ENCODE measurements at regions not wholly inside any gene's neighbourhood (a gene's known extent, or its start where the extent isn't known, plus 50 kb on each side); places are given as distances from the start of the nearest gene placed in this dataset.

- ATAC-seq: no peak
- no peaks in the 10 kb centered on the region for H3K9me3 Mint-ChIP-seq
- no peak for DNase-seq (ENCODE audit: low spot score)
- H3K4me1 Mint-ChIP-seq (ENCODE audit: low read depth in 2 of 2): no peaks in the 10 kb centered on the region
- H3K27ac Mint-ChIP-seq: no peak overlapping the region
- no peak overlapping the region for H3K4me3 Mint-ChIP-seq
- H3K36me3 Mint-ChIP-seq: peaks cover 4% of the 10 kb centered on the region
- H3K27me3 Mint-ChIP-seq: no peaks in the 10 kb centered on the region
These were observed 437.9 kb downstream of the TXNL1 start for GRCh38 chr18:56200381-56200911.

GRCh38 chr18:56199580-56200330 lies 438.6 kb downstream of the TXNL1 start:
- ATAC-seq (no peak), DNase-seq (ENCODE audit: low spot score) (no peak)
- no peaks in the 10 kb centered on the region for H3K27me3 Mint-ChIP-seq
- H3K4me1 Mint-ChIP-seq (ENCODE audit: low read depth in 2 of 2): no peaks in the 10 kb centered on the region
- no peaks in the 10 kb centered on the region for H3K36me3 Mint-ChIP-seq
- H3K27ac Mint-ChIP-seq: no peak overlapping the region
- H3K9me3 Mint-ChIP-seq: no peaks in the 10 kb centered on the region
- H3K4me3 Mint-ChIP-seq: no peak overlapping the region

GRCh38 chr18:56197241-56197859 lies 441.0 kb downstream of the TXNL1 start:
- no peak overlapping the region for H3K27ac Mint-ChIP-seq
- H3K27me3 Mint-ChIP-seq: no peaks in the 10 kb centered on the region
- ATAC-seq: no peak
- H3K4me3 Mint-ChIP-seq: no peak overlapping the region
- H3K4me1 Mint-ChIP-seq (ENCODE audit: low read depth in 2 of 2): no peaks in the 10 kb centered on the region
- no peaks in the 10 kb centered on the region for H3K36me3 Mint-ChIP-seq
- H3K9me3 Mint-ChIP-seq: no peaks in the 10 kb centered on the region
- no peak for DNase-seq (ENCODE audit: low spot score)

GRCh38 chr18:56196495-56197225 lies 441.7 kb downstream of the TXNL1 start:
- Mint-ChIP-seq H3K27ac (no peak overlapping the region), H3K4me1 (ENCODE audit: low read depth in 2 of 2) (no peaks in the 10 kb centered on the region), H3K27me3 (no peaks in the 10 kb centered on the region), H3K4me3 (no peak overlapping the region), H3K9me3 (no peaks in the 10 kb centered on the region), H3K36me3 (no peaks in the 10 kb centered on the region)
- DNase-seq (ENCODE audit: low spot score): no peak
- no peak for ATAC-seq

GRCh38 chr18:56191334-56191733 lies 447.1 kb downstream of the TXNL1 start:
- Mint-ChIP-seq H3K27me3 (no peaks in the 10 kb centered on the region), H3K4me1 (ENCODE audit: low read depth in 2 of 2) (no peaks in the 10 kb centered on the region), H3K9me3 (no peaks in the 10 kb centered on the region), H3K4me3 (no peak overlapping the region), H3K27ac (no peak overlapping the region), H3K36me3 (no peaks in the 10 kb centered on the region)
- DNase-seq (ENCODE audit: low spot score): no peak
- ATAC-seq: no peak

- Mint-ChIP-seq H3K4me1 (ENCODE audit: low read depth in 2 of 2) (no peaks in the 10 kb centered on the region), H3K27me3 (no peaks in the 10 kb centered on the region), H3K36me3 (no peaks in the 10 kb centered on the region), H3K4me3 (no peak overlapping the region), H3K27ac (no peak overlapping the region), H3K9me3 (no peaks in the 10 kb centered on the region)
- DNase-seq (ENCODE audit: low spot score): no peak
- ATAC-seq: no peak
These were observed 448.8 kb downstream of the TXNL1 start for GRCh38 chr18:56189615-56190014.

GRCh38 chr18:56188529-56189275 lies 449.7 kb downstream of the TXNL1 start:
- no peaks in the 10 kb centered on the region for H3K4me1 Mint-ChIP-seq (ENCODE audit: low read depth in 2 of 2)
- ATAC-seq: no peak
- H3K27me3 Mint-ChIP-seq: no peaks in the 10 kb centered on the region
- no peak for DNase-seq (ENCODE audit: low spot score)
- H3K36me3 Mint-ChIP-seq: no peaks in the 10 kb centered on the region
- peaks cover 5% of the 10 kb centered on the region for H3K9me3 Mint-ChIP-seq
- no peak overlapping the region for H3K27ac Mint-ChIP-seq
- H3K4me3 Mint-ChIP-seq: no peak overlapping the region

DNA sequence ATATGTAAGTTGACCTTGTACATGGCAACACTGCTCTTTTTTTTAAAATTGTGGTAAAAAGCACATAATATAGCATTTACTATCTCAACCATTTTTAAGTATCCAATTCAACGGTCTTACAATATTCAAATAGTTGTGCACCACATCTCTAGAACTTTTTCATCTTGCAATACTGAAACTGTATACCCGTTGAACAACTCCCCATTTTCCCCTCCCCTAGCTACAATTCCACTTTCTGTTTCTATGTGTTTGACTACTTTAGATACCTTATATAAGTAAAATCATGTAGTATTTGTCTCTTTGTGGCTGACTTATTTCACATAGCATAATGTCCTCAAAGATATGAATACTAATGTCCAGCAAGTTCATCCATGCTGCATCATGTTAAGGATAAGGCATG lies 452.1 kb downstream of the TXNL1 start:
- peaks cover 8% of the 10 kb centered on the region for H3K9me3 Mint-ChIP-seq
- H3K4me1 Mint-ChIP-seq (ENCODE audit: low read depth in 2 of 2): no peaks in the 10 kb centered on the region
- DNase-seq (ENCODE audit: low spot score) (no peak), ATAC-seq (no peak)
- no peak overlapping the region for H3K4me3 Mint-ChIP-seq
- no peaks in the 10 kb centered on the region for H3K27me3 Mint-ChIP-seq
- H3K27ac Mint-ChIP-seq: no peak overlapping the region
- no peaks in the 10 kb centered on the region for H3K36me3 Mint-ChIP-seq

- no peak overlapping the region for H3K27ac Mint-ChIP-seq
- H3K27me3 Mint-ChIP-seq: no peaks in the 10 kb centered on the region
- H3K9me3 Mint-ChIP-seq: peaks cover 8% of the 10 kb centered on the region
- H3K4me1 Mint-ChIP-seq (ENCODE audit: low read depth in 2 of 2): no peaks in the 10 kb centered on the region
- H3K36me3 Mint-ChIP-seq: no peaks in the 10 kb centered on the region
- DNase-seq (ENCODE audit: low spot score) (no peak), ATAC-seq (no peak)
- no peak overlapping the region for H3K4me3 Mint-ChIP-seq
These were observed 453.3 kb downstream of the TXNL1 start for GRCh38 chr18:56185126-56185525.

GRCh38 chr18:56176751-56177150 lies 461.6 kb downstream of the TXNL1 start:
- no peak for ATAC-seq
- Mint-ChIP-seq H3K9me3 (peaks cover 4% of the 10 kb centered on the region), H3K27ac (no peak overlapping the region), H3K27me3 (no peaks in the 10 kb centered on the region), H3K36me3 (no peaks in the 10 kb centered on the region), H3K4me3 (no peak overlapping the region), H3K4me1 (ENCODE audit: low read depth in 2 of 2) (no peaks in the 10 kb centered on the region)
- no peak for DNase-seq (ENCODE audit: low spot score)

DNA sequence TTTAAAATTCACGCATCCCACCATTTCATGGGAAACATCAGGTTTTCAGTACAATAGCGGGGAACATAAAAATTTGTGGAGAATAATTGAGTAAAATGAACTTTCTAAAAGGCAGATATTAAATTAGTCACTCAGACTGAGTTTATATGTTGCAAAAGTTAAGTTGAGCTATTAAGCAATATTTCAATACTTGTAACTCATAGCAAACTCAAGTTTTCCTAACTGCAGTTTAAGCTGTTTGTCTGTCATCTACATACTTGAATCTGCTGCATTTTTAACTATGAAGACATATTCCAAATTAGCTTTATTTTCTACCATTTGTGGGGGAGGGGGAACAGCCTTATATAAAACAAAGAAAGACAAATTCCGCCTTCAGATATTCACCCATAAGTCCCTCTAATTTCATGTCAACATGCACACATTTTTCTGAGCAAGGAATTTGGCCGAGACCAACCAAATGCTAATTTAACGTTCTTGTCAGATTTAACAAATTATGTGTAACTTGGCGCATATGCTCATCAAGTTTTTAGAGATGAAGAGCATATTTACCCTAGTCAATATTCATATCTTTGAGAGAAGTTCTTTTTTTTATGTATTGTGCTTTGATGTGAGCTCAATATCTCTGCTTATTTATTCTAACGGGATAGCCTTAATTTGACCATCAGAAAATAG lies 462.9 kb downstream of the TXNL1 start:
- no peak for ATAC-seq

DNA sequence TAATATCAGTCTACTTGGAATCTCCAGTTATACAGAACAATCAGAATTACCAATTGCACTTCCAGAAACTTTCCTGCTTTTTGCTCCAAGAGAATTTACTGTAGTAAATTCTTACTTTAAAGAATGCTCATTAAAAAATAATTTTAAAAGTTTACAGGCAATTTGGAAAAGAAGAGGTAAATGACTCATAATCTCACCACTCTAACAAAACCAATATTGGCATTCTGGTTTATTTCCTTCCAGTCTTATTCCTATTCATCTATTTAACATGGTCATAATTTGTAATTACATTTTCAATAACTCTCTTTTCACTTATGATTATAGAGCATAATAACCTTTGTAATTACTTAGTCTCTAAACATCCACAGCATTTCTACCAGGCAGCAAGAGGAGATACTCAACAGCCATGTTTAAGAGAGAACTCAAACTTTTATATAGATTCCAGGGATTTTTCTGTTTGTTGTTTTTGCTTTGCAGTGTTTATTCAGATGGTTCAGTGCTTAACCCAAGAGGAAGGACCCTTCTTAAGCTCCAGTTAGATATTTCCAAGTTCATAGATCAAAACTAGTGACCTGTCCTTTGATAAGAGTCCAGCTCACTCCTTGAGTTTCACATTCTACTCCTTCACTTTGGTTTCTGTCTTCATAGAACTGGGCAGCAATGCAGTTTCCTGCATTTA lies 464.7 kb downstream of the TXNL1 start:
- H3K27ac Mint-ChIP-seq: no peak overlapping the region
- H3K36me3 Mint-ChIP-seq: no peaks in the 10 kb centered on the region
- DNase-seq (ENCODE audit: low spot score) (no peak), ATAC-seq (no peak)
- H3K9me3 Mint-ChIP-seq: peaks cover 4% of the 10 kb centered on the region
- no peak overlapping the region for H3K4me3 Mint-ChIP-seq
- no peaks in the 10 kb centered on the region for H3K4me1 Mint-ChIP-seq (ENCODE audit: low read depth in 2 of 2)
- no peaks in the 10 kb centered on the region for H3K27me3 Mint-ChIP-seq

More for the DNA sequence above, 462.9 kb downstream of the TXNL1 start:
- Mint-ChIP-seq H3K36me3 (no peaks in the 10 kb centered on the region), H3K27ac (no peak overlapping the region), H3K27me3 (no peaks in the 10 kb centered on the region), H3K9me3 (peaks cover 4% of the 10 kb centered on the region), H3K4me1 (ENCODE audit: low read depth in 2 of 2) (no peaks in the 10 kb centered on the region), H3K4me3 (no peak overlapping the region)
- DNase-seq (ENCODE audit: low spot score): no peak

- no peak for ATAC-seq
- H3K9me3 Mint-ChIP-seq: peaks cover 4% of the 10 kb centered on the region
These were observed 465.9 kb downstream of the TXNL1 start for GRCh38 chr18:56172527-56172926.

More at GRCh38 chr18:56172527-56172926, 465.9 kb downstream of the TXNL1 start:
- Mint-ChIP-seq H3K4me1 (ENCODE audit: low read depth in 2 of 2) (no peaks in the 10 kb centered on the region), H3K36me3 (no peaks in the 10 kb centered on the region), H3K4me3 (no peak overlapping the region), H3K27ac (no peak overlapping the region), H3K27me3 (no peaks in the 10 kb centered on the region)
- DNase-seq (ENCODE audit: low spot score): no peak
